ENCODE measurements at regions not wholly inside any gene's neighbourhood (a gene's known extent, or its start where the extent isn't known, plus 50 kb on each side); places are given as distances from the start of the nearest gene placed in this dataset.

DNA sequence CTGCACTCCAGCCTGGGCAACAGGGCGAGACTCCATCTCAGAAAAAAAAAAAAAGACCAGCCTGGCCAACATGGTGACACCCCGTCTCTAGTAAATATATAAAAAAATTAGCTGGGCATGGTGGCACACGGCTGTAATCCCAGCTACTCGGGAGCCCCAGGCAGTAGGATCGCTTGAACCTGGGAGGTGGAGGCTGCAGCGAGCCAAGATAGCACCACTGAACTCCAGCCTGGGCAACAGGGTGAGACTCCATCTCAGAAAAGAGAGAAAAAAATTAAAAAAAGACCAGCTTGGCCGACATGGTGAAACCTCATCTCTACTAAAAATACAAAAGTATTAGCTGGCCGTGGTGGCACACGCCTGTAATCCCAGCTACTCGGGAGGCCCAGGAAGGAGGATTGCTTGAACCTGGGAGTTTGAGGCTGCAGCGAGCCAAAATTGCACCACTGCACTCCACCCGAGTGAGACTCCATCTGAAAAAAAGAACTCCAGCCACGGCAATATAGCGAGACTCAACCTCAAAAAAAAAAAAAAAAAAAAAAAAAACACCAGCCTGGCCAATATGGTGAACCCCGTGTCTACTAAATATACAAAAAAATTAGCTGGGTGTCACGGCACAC lies 346.1 kb upstream of the PLGLB2 start:
- no peak for TF ChIP-seq NFIC (IDR thresholded peaks at IDR 0.05)
- TF ChIP-seq EP300 (IDR thresholded peaks at IDR 0.05; ENCODE audit: borderline replicate concordance) = no peak
- no peak for TF ChIP-seq TCF12 (IDR thresholded peaks at IDR 0.05; ENCODE audit: low read depth)
- TF ChIP-seq RAD21 (IDR thresholded peaks at IDR 0.05; ENCODE audit: low read depth) = no peak
- TF ChIP-seq, protein P1, sequence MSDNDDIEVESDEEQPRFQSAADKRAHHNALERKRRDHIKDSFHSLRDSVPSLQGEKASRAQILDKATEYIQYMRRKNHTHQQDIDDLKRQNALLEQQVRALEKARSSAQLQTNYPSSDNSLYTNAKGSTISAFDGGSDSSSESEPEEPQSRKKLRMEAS (IDR thresholded peaks at IDR 0.05) = no peak
- TF ChIP-seq, protein P2, sequence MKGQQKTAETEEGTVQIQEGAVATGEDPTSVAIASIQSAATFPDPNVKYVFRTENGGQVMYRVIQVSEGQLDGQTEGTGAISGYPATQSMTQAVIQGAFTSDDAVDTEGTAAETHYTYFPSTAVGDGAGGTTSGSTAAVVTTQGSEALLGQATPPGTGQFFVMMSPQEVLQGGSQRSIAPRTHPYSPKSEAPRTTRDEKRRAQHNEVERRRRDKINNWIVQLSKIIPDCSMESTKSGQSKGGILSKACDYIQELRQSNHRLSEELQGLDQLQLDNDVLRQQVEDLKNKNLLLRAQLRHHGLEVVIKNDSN (IDR thresholded peaks at IDR 0.05) = no peak
